ENCODE measurements at regions not wholly inside any gene's neighbourhood (a gene's known extent, or its start where the extent isn't known, plus 50 kb on each side); places are given as distances from the start of the nearest gene placed in this dataset.

DNA sequence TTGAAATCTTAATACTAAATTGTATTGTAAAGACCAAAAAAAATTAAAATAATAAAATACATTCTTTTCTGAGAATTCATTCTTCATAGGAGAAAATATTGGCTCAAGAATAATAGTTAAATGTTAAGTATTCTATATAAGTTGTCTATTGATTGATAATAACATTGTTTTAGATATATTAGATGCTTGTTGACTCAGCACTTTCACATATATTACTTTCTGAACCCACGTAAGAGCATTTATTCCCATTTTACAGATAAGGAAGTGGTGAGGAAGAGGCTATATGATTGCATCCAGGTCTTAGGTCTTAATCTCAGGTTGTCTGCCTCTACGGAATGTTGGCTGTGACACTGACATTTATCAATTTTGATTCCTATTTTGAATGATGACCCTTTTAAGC, 898.8 kb downstream of the TTLL7 start:
- no peaks in the 10 kb centered on the region for H3K9me2 ChIP-seq (replicated peaks; ENCODE audit: control insufficient read depth, low read length)
- TF ChIP-seq, protein P1, sequence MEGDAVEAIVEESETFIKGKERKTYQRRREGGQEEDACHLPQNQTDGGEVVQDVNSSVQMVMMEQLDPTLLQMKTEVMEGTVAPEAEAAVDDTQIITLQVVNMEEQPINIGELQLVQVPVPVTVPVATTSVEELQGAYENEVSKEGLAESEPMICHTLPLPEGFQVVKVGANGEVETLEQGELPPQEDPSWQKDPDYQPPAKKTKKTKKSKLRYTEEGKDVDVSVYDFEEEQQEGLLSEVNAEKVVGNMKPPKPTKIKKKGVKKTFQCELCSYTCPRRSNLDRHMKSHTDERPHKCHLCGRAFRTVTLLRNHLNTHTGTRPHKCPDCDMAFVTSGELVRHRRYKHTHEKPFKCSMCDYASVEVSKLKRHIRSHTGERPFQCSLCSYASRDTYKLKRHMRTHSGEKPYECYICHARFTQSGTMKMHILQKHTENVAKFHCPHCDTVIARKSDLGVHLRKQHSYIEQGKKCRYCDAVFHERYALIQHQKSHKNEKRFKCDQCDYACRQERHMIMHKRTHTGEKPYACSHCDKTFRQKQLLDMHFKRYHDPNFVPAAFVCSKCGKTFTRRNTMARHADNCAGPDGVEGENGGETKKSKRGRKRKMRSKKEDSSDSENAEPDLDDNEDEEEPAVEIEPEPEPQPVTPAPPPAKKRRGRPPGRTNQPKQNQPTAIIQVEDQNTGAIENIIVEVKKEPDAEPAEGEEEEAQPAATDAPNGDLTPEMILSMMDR (IDR thresholded peaks at IDR 0.05; ENCODE audit: low read depth, low read length, poor library complexity, severe bottlenecking), result no peak
- no peak for TF ChIP-seq EZH2phosphoT487 (IDR thresholded peaks at IDR 0.05; ENCODE audit: borderline replicate concordance, low read length)
- no peaks in the 10 kb centered on the region for H4K20me1 ChIP-seq (ENCODE audit: control insufficient read depth, insufficient read depth, low read depth, low read length)
- H3F3A ChIP-seq (ENCODE audit: control insufficient read depth, insufficient read depth), result no peaks in the 10 kb centered on the region
- H3K4me3 ChIP-seq (ENCODE audit: low read length), result no peak overlapping the region
- H3K4me1 ChIP-seq (ENCODE audit: control insufficient read depth, low read length), result no peaks in the 10 kb centered on the region
- H3K9me3 ChIP-seq (ENCODE audit: control insufficient read depth, insufficient read depth, low read length), result no peaks in the 10 kb centered on the region
- no peak overlapping the region for H3K27ac ChIP-seq (ENCODE audit: low read depth, low read length)
- no peak overlapping the region for H3K4me2 ChIP-seq (ENCODE audit: low read length)
- no peaks in the 10 kb centered on the region for H3K27me3 ChIP-seq (ENCODE audit: control insufficient read depth, low read length)
- no peaks in the 10 kb centered on the region for H3K79me2 ChIP-seq (ENCODE audit: control insufficient read depth, low read length)
- H3K36me3 ChIP-seq (ENCODE audit: control insufficient read depth, low read length), result no peaks in the 10 kb centered on the region

DNA sequence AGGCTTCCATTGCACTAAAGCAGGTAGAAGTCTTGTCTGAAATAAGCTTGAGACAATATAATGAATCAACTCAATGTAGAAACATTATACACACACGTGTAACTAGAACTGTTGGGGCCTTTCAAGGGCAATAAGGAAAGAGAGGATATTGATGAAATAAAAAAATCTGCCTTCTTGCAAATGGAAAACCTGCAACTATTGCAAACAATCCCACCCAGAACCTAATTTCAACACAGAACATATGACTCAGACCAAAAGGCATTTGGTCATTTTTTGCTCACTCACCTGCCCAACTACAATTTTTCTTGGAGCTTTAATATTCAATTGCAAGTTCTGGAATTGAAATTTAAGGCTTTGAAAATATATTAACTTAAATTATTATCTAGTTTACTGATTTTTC, 900.1 kb downstream of the TTLL7 start:
- no peaks in the 10 kb centered on the region for H3K4me1 ChIP-seq (ENCODE audit: control insufficient read depth, low read length)
- no peaks in the 10 kb centered on the region for H3K9me2 ChIP-seq (replicated peaks; ENCODE audit: control insufficient read depth, low read length)
- H3F3A ChIP-seq (ENCODE audit: control insufficient read depth, insufficient read depth), result no peaks in the 10 kb centered on the region
- TF ChIP-seq, protein P1 (IDR thresholded peaks at IDR 0.05; ENCODE audit: low read depth, low read length, poor library complexity, severe bottlenecking), result no peak
- no peak for TF ChIP-seq EZH2phosphoT487 (IDR thresholded peaks at IDR 0.05; ENCODE audit: borderline replicate concordance, low read length)
- H3K79me2 ChIP-seq (ENCODE audit: control insufficient read depth, low read length), result no peaks in the 10 kb centered on the region
- H3K4me2 ChIP-seq (ENCODE audit: low read length), result no peak overlapping the region
- no peaks in the 10 kb centered on the region for H3K36me3 ChIP-seq (ENCODE audit: control insufficient read depth, low read length)
- H3K27me3 ChIP-seq (ENCODE audit: control insufficient read depth, low read length), result no peaks in the 10 kb centered on the region
- H3K27ac ChIP-seq (ENCODE audit: low read depth, low read length), result no peak overlapping the region
- H4K20me1 ChIP-seq (ENCODE audit: control insufficient read depth, insufficient read depth, low read depth, low read length), result no peaks in the 10 kb centered on the region
- H3K9me3 ChIP-seq (ENCODE audit: control insufficient read depth, insufficient read depth, low read length), result no peaks in the 10 kb centered on the region
- H3K4me3 ChIP-seq (ENCODE audit: low read length), result no peak overlapping the region

DNA sequence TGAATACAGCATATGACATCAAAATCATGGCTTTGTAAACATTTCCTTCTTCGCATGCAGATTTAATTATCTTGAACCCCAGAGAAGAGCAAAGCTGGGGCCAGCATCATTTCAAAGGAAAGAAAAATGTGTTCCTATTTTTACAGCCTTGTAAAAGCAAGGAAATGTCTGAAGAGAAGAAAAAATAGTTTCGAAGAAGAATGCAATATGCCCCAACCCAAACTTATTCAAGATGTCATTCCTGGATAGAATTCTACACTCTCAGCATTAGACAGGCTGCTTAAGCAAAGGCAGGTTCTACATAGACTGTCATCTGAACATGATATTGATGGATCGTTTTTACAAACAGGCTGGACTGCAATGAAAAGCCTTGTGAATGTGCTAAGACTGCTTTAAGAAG, 900.8 kb downstream of the TTLL7 start:
- Histone ChIP-seq H4K20me1 (ENCODE audit: control insufficient read depth, insufficient read depth, low read depth, low read length) (no peaks in the 10 kb centered on the region), H3K36me3 (ENCODE audit: control insufficient read depth, low read length) (no peaks in the 10 kb centered on the region), H3K27ac (ENCODE audit: low read depth, low read length) (no peak overlapping the region), H3K4me2 (ENCODE audit: low read length) (no peak overlapping the region), H3K4me1 (ENCODE audit: control insufficient read depth, low read length) (no peaks in the 10 kb centered on the region), H3F3A (ENCODE audit: control insufficient read depth, insufficient read depth) (no peaks in the 10 kb centered on the region), H3K79me2 (ENCODE audit: control insufficient read depth, low read length) (no peaks in the 10 kb centered on the region), H3K9me3 (ENCODE audit: control insufficient read depth, insufficient read depth, low read length) (no peaks in the 10 kb centered on the region), H3K27me3 (ENCODE audit: control insufficient read depth, low read length) (no peaks in the 10 kb centered on the region), H3K9me2 (replicated peaks; ENCODE audit: control insufficient read depth, low read length) (no peaks in the 10 kb centered on the region), H3K4me3 (ENCODE audit: low read length) (no peak overlapping the region)
- TF ChIP-seq EZH2phosphoT487 (IDR thresholded peaks at IDR 0.05; ENCODE audit: borderline replicate concordance, low read length), result no peak
- TF ChIP-seq, protein P1 (IDR thresholded peaks at IDR 0.05; ENCODE audit: low read depth, low read length, poor library complexity, severe bottlenecking), result no peak

DNA sequence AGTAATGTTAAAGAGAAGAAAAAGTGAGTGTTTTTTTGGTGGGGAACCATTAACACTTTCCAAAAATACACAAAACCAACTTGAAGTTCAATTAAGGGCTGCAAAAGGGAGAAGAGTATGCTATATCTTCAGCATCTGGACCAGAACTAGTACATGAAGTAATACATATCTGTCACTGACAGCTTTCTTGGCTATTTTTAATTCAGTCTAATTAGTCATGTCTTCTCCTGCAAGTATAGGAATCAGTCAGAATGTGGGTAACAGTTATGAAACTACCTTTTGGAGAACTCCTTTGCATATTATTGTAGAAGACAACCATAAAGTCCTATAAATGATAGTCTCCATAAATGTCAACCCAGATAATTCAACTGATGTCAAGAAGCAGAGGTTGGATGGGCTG, 901.2 kb downstream of the TTLL7 start:
- Histone ChIP-seq H3K4me3 (ENCODE audit: low read length) (no peak overlapping the region), H3K9me2 (replicated peaks; ENCODE audit: control insufficient read depth, low read length) (no peaks in the 10 kb centered on the region), H3K9me3 (ENCODE audit: control insufficient read depth, insufficient read depth, low read length) (no peaks in the 10 kb centered on the region), H3K4me1 (ENCODE audit: control insufficient read depth, low read length) (no peaks in the 10 kb centered on the region), H3K4me2 (ENCODE audit: low read length) (no peak overlapping the region), H3K27me3 (ENCODE audit: control insufficient read depth, low read length) (no peaks in the 10 kb centered on the region), H4K20me1 (ENCODE audit: control insufficient read depth, insufficient read depth, low read depth, low read length) (no peaks in the 10 kb centered on the region), H3K27ac (ENCODE audit: low read depth, low read length) (no peak overlapping the region), H3K79me2 (ENCODE audit: control insufficient read depth, low read length) (no peaks in the 10 kb centered on the region), H3K36me3 (ENCODE audit: control insufficient read depth, low read length) (no peaks in the 10 kb centered on the region), H3F3A (ENCODE audit: control insufficient read depth, insufficient read depth) (no peaks in the 10 kb centered on the region)
- TF ChIP-seq, protein P1 (IDR thresholded peaks at IDR 0.05; ENCODE audit: low read depth, low read length, poor library complexity, severe bottlenecking), result no peak
- no peak for TF ChIP-seq EZH2phosphoT487 (IDR thresholded peaks at IDR 0.05; ENCODE audit: borderline replicate concordance, low read length)
